ENCODE measurements at regions not wholly inside any gene's neighbourhood (a gene's known extent, or its start where the extent isn't known, plus 50 kb on each side); places are given as distances from the start of the nearest gene placed in this dataset.

DNA sequence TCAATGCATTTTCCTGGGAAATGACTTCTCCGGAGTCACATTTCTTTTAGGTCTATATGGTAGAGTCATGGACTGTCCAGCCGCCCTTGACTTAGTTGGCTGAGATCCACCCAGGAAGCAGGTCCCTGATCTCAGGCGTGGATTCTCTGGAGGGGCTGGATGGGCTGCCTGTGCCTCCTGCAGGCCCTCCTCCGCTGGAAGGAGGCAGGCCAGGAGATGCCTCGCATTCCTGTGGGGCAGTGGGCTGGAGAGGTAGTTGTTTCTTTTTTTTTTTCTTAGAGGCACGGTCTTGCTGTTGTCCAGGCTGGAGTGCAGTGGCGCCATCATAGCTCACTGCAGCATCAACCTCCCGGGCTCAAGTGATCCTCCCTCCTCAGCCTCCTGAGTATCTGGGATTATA is 129.0 kb upstream of the MYCN start:
- no peak for TF ChIP-seq CTCF (conservative IDR thresholded peaks at IDR 0.05; ENCODE audit: low read length)
- H3K4me3 ChIP-seq (ENCODE audit: low read length), result no peak overlapping the region
- no peak for DNase-seq (ENCODE audit: low read depth)

GRCh38 chr2:15812187-15812780 is 128.1 kb upstream of the MYCN start:
- DNase-seq (ENCODE audit: low read depth), result no peak
- TF ChIP-seq CTCF (conservative IDR thresholded peaks at IDR 0.05; ENCODE audit: low read length), result no peak
- H3K4me3 ChIP-seq (ENCODE audit: low read length), result no peak overlapping the region

DNA sequence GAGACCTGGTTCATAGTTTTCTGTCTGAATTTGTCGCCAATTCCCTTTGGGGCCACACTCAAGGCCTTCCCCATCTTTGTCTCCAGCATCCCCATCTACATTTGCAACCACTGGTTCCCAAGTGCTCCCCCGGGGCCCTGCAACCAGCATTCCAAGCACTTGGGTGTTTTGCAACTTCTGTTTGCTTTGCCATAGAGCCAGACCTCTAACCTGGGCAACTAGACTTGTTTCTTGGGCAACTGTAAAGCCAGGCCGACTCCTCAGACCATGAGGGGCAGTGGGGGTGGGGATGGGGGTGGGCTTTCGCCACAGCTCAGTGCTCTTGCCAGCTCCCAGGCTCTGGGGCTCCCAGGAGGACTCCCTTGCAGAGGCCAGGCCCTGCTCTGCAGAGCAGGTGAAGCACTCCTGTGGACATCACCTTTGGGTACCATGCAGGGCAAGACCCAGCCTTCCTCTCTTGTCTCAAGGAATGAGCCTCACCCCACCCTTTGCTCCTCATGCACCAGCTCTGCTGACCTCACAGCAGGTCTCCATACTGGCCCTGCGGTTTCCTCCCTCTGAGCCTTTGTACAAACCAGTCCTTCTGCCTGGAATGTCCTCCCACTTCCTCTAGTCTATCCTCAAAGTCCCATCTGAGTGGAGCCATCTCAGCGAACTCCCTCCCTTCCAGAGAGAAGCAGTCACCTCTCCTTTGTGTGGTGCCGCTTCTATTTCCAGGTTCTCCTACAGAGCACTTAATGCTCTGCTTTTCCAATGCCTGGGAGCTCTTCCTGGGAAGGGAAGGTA is 126.7 kb upstream of the MYCN start:
- no peak overlapping the region for H3K4me3 ChIP-seq (ENCODE audit: low read length)
- no peak for DNase-seq (ENCODE audit: low read depth)
- TF ChIP-seq CTCF (conservative IDR thresholded peaks at IDR 0.05; ENCODE audit: low read length), result no peak

- TF ChIP-seq CTCF (conservative IDR thresholded peaks at IDR 0.05; ENCODE audit: low read length), result no peak
- no peak overlapping the region for H3K4me3 ChIP-seq (ENCODE audit: low read length)
- DNase-seq (ENCODE audit: low read depth), result no peak
Measured at GRCh38 chr2:15814403-15814802, 125.9 kb upstream of the MYCN start.

DNA sequence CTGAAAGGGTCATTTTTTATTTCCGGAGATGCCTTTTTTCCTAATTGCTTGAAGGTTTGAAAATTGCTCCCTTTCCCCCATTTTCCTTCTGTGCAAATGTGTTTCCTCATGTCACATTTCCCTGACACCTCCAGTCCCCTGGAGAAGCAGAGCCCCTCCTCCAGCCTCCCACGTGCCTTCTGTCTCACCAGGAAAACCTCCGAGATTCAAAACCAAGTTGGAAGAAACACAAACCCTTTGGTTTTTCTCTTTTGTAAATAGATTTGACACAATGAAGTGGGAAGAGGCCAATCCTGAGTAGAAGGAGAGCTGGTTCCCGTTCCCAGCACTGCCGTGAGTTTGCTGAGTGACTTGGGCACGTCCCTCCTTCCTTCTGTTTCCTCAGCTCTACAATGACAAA is 125.4 kb upstream of the MYCN start:
- no peak for TF ChIP-seq CTCF (conservative IDR thresholded peaks at IDR 0.05; ENCODE audit: low read length)
- H3K4me3 ChIP-seq (ENCODE audit: low read length), result no peak overlapping the region

GRCh38 chr2:15816226-15816625 is 124.1 kb upstream of the MYCN start:
- no peak for TF ChIP-seq CTCF (conservative IDR thresholded peaks at IDR 0.05; ENCODE audit: low read length)
- DNase-seq (ENCODE audit: low read depth), result no peak
- H3K4me3 ChIP-seq (ENCODE audit: low read length), result no peak overlapping the region

More for the DNA sequence above, 125.4 kb upstream of the MYCN start:
- DNase-seq (ENCODE audit: low read depth), result no peak

Measured in AG10803 (cell line).